CD14-positive monocyte (primary cell): ENCODE measurements at regions not wholly inside any gene's neighbourhood (a gene's known extent, or its start where the extent isn't known, plus 50 kb on each side); places are given as distances from the start of the nearest gene placed in this dataset.

Experiments used
- DNase-seq, 3 donors: peaks; one replicate each; pipeline ENCODE4 v3.0.0-alpha.2; 2011 to 2022
- H2AFZ ChIP-seq: 2 replicates; pipeline ENCODE4 v1.6.0; 2012; ENCODE audit warnings: mild to moderate bottlenecking, low read depth, low read length, inconsistent platforms; ENCODE audit not compliant: insufficient read depth, poor library complexity, severe bottlenecking
- H3K27ac ChIP-seq, 2 donors: 1 replicate in 1 of 2; 2 replicates in 1 of 2; pipeline ENCODE4 v1.5.1; 2012 to 2013; ENCODE audit warnings: low read length in 2 of 2, control low read depth in 1 of 2, inconsistent platforms in 1 of 2, low read depth in 1 of 2, mild to moderate bottlenecking in 1 of 2
- H3K27me3 ChIP-seq, 2 donors: one replicate each; pipeline versions ENCODE4 v1.6.0 to v1.6.1; 2011 to 2013; ENCODE audit warnings: low read length in 2 of 2; ENCODE audit not compliant: control insufficient read depth in 2 of 2, insufficient read depth in 2 of 2
- H3K36me3 ChIP-seq, 2 donors: replicated peaks in 1 of 2; 1 replicate in 1 of 2; 2 replicates in 1 of 2; pipeline versions ENCODE4 v1.5.1 to v1.6.1; 2012 to 2013; ENCODE audit warnings: low read length in 2 of 2, control low read depth in 1 of 2, inconsistent platforms in 1 of 2, mild to moderate bottlenecking in 1 of 2; ENCODE audit not compliant: insufficient read depth in 2 of 2, control insufficient read depth in 1 of 2
- H3K4me1 ChIP-seq, 2 donors: 1 replicate in 1 of 2; 2 replicates in 1 of 2; pipeline versions ENCODE4 v1.5.1 to v1.6.1; 2012 to 2013; ENCODE audit warnings: low read length in 2 of 2, control low read depth in 1 of 2, inconsistent platforms in 1 of 2, mild to moderate bottlenecking in 1 of 2, moderate library complexity in 1 of 2; ENCODE audit not compliant: insufficient read depth in 2 of 2, control insufficient read depth in 1 of 2
- H3K4me2 ChIP-seq: replicated peaks from 2 replicates; pipeline ENCODE3; 2012; ENCODE audit warnings: low read length, moderate library complexity, mild to moderate bottlenecking; ENCODE audit not compliant: poor library complexity, severe bottlenecking; ENCODE audit errors: extremely low read depth
- H3K4me3 ChIP-seq, 3 experiments: fragments of 200-600 bp in 1 of 3; sonication (generic) in 1 of 3; replicated peaks in 1 of 3; 1 replicate in 2 of 3; 2 replicates in 1 of 3; pipeline ENCODE4 v1.5.1; 2011 to 2013; ENCODE audit warnings: low read length in 3 of 3, mild to moderate bottlenecking in 3 of 3, control low read depth in 2 of 3, low read depth in 2 of 3, inconsistent platforms in 1 of 3, moderate library complexity in 1 of 3
- H3K79me2 ChIP-seq: 2 replicates; pipeline ENCODE4 v1.6.0; 2012; ENCODE audit warnings: mild to moderate bottlenecking, control low read depth, inconsistent platforms, low read length, moderate library complexity; ENCODE audit not compliant: insufficient read depth
- H3K9ac ChIP-seq: 2 replicates; pipeline ENCODE4 v1.6.0; 2017; ENCODE audit warnings: low read length, mild to moderate bottlenecking; ENCODE audit not compliant: insufficient read depth, poor library complexity, severe bottlenecking
- H3K9me3 ChIP-seq, 2 donors: replicated peaks in 1 of 2; 1 replicate in 1 of 2; 2 replicates in 1 of 2; pipeline versions ENCODE4 v1.5.1 to v1.6.1; 2012 to 2013; ENCODE audit warnings: low read length in 2 of 2, control low read depth in 1 of 2; ENCODE audit not compliant: control insufficient read depth in 1 of 2, insufficient read depth in 1 of 2
- H4K20me1 ChIP-seq: 2 replicates; pipeline ENCODE4 v1.6.0; 2012; ENCODE audit warnings: mild to moderate bottlenecking, low read length, control low read depth, moderate library complexity; ENCODE audit not compliant: insufficient read depth
- H3K27ac Mint-ChIP-seq, 7 donors: one replicate each; pipeline ENCODE4 v1.8.0; 2020; ENCODE audit warnings: mild to moderate bottlenecking in 7 of 7, mixed read lengths in 7 of 7, moderate library complexity in 6 of 7, inconsistent platforms in 2 of 7
- H3K27me3 Mint-ChIP-seq, 3 donors: one replicate each; pipeline ENCODE4 v1.8.0; 2021 to 2022; ENCODE audit warnings: low read depth in 3 of 3, mild to moderate bottlenecking in 3 of 3, mixed read lengths in 3 of 3, moderate library complexity in 3 of 3, inconsistent platforms in 1 of 3
- H3K36me3 Mint-ChIP-seq, 2 donors: one replicate each; pipeline ENCODE4 v1.8.0; 2020; ENCODE audit warnings: mixed read lengths in 2 of 2, inconsistent platforms in 1 of 2, mild to moderate bottlenecking in 1 of 2
- H3K4me1 Mint-ChIP-seq: one replicate; pipeline ENCODE4 v1.8.0; 2020; ENCODE audit warnings: mild to moderate bottlenecking, mixed read lengths
- H3K4me3 Mint-ChIP-seq, 2 donors: one replicate each; pipeline ENCODE4 v1.8.0; 2020; ENCODE audit warnings: mild to moderate bottlenecking in 2 of 2, mixed read lengths in 2 of 2, moderate library complexity in 1 of 2
- H3K9me3 Mint-ChIP-seq, 7 donors: one replicate each; pipeline ENCODE4 v1.8.0; 2020 to 2022; ENCODE audit warnings: mixed read lengths in 7 of 7, mild to moderate bottlenecking in 6 of 7, moderate library complexity in 6 of 7, inconsistent platforms in 2 of 7
- CTCF ChIP-seq: fragments of 200-600 bp; IDR thresholded peaks from one replicate; pipeline ENCODE4 v1.8.0; 2022; ENCODE audit warnings: antibody characterized with exemption, mild to moderate bottlenecking
- WGBS: methylation state at CpG from one replicate; pipeline ENCODE4 v1.1.5; 2013; ENCODE audit warnings: missing lambda C conversion rate; ENCODE audit not compliant: insufficient coverage; 5-methylcytosine and 5-hydroxymethylcytosine counted together
- intact Hi-C, 2 donors: fragments of 100-400 bp; cut with micrococcal nuclease; formaldehyde crosslinking; loops; one replicate each; pipeline versions ENCODE4 v1.15.0 to v1.15.1; 2023

DNA sequence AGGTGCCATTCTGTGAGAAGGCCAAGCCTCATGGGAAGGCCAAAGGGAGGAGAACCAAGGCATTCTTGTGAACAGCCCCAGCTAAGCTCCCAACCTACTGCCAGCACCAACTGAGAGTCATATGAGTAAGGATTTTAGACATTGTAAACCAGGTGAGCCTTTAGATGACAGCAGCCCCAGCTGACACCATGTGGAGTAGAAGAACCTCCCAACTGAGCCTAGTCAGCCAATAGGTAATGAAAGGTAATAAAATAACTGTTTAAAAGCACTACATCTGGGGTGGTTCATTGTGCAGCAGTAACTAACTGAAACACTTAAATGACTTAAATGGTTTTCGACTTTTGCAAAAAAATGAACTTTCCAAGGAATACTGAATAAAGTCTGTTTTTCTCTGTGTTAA is 172.6 kb upstream of the KIF2A start:
- WGBS = no CpG with 5 or more reads among the region's 1 CpG
- Mint-ChIP-seq H3K27me3 (peaks cover 0 to 4% (median 0%) of the 10 kb centered on the region in 3 donors), H3K9me3 (peaks cover 0 to 2% (median 0%) of the 10 kb centered on the region in 7 donors), H3K27ac (no peak overlapping the region), H3K4me3 (no peak overlapping the region), H3K4me1 (peaks cover 2% of the 10 kb centered on the region), H3K36me3 (no peaks in the 10 kb centered on the region)
- Histone ChIP-seq H3K79me2 (no peaks in the 10 kb centered on the region), H3K4me3 (no peak overlapping the region), H3K36me3 (no peaks in the 10 kb centered on the region), H3K4me2 (no peak overlapping the region), H3K27ac (no peak overlapping the region), H3K4me1 (no peaks in the 10 kb centered on the region), H3K27me3 (no peaks in the 10 kb centered on the region), H4K20me1 (no peaks in the 10 kb centered on the region), H3K9me3 (no peaks in the 10 kb centered on the region), H2AFZ (no peak overlapping the region), H3K9ac (no peak overlapping the region)
- no peak for TF ChIP-seq CTCF
- intact Hi-C loops = no loop called here
- DNase-seq = no peak

GRCh38 chr5:62134811-62135210 is 171.2 kb upstream of the KIF2A start:
- no peak overlapping the region for H3K4me3 Mint-ChIP-seq
- H2AFZ ChIP-seq = no peak overlapping the region
- 50% methylated on average over 2 of the region's 3 CpGs for WGBS
- H4K20me1 ChIP-seq = no peaks in the 10 kb centered on the region
- H3K27ac Mint-ChIP-seq = no peak overlapping the region
- peaks cover 0 to 3% (median 0%) of the 10 kb centered on the region in 7 donors for H3K9me3 Mint-ChIP-seq
- no peak for DNase-seq
- H3K4me2 ChIP-seq = no peak overlapping the region
- no peaks in the 10 kb centered on the region for H3K36me3 ChIP-seq
- no peaks in the 10 kb centered on the region for H3K4me1 ChIP-seq
- H3K27ac ChIP-seq = no peak overlapping the region
- no peaks in the 10 kb centered on the region for H3K36me3 Mint-ChIP-seq
- no peaks in the 10 kb centered on the region for H3K79me2 ChIP-seq
- H3K27me3 ChIP-seq = no peaks in the 10 kb centered on the region
- H3K4me1 Mint-ChIP-seq = no peaks in the 10 kb centered on the region
- no peak for TF ChIP-seq CTCF
- no peak overlapping the region for H3K9ac ChIP-seq
- no peak overlapping the region for H3K4me3 ChIP-seq
- H3K27me3 Mint-ChIP-seq = peaks cover 0 to 5% (median 0%) of the 10 kb centered on the region in 3 donors
- intact Hi-C loops = no loop called here
- no peaks in the 10 kb centered on the region for H3K9me3 ChIP-seq
